DOHH2 (cell line): ENCODE measurements at regions not wholly inside any gene's neighbourhood (a gene's known extent, or its start where the extent isn't known, plus 50 kb on each side); places are given as distances from the start of the nearest gene placed in this dataset.

Experiments
- EZH2phosphoT487 ChIP-seq: fragments of 200-600 bp; sonication (generic); IDR thresholded peaks from 2 replicates; pipeline ENCODE4 v1.6.1; 2017; ENCODE audit warnings: borderline replicate concordance, mild to moderate bottlenecking, antibody characterized with exemption, low read length, moderate library complexity, mixed read lengths
- TF ChIP-seq, protein P1 (sequence below): fragments of 200-600 bp; sonication (generic); IDR thresholded peaks from one replicate; pipeline ENCODE4 v1.5.1; 2014; ENCODE audit warnings: antibody characterized with exemption, mild to moderate bottlenecking, low read depth, low read length; ENCODE audit not compliant: poor library complexity, severe bottlenecking

DNA sequence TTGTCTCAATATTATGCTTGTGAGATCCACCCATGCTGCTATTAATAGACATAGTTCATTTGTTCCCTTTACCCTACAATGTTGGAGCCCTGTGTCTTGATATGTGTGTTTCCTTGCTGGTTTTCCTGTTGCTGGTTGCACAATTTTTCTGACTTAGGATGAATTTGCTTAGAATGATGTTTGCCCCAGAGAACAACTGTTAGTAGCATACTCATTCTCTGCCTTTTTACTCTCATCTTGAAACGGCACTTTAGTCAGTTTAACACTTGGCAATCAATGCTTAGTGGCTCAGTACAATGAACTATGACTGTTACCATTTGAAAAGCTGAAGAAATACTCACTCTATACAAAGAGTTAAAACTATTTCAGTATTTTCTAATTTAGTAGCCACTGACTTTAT is 158.8 kb upstream of the NDST4 start:
- TF ChIP-seq, protein P1, sequence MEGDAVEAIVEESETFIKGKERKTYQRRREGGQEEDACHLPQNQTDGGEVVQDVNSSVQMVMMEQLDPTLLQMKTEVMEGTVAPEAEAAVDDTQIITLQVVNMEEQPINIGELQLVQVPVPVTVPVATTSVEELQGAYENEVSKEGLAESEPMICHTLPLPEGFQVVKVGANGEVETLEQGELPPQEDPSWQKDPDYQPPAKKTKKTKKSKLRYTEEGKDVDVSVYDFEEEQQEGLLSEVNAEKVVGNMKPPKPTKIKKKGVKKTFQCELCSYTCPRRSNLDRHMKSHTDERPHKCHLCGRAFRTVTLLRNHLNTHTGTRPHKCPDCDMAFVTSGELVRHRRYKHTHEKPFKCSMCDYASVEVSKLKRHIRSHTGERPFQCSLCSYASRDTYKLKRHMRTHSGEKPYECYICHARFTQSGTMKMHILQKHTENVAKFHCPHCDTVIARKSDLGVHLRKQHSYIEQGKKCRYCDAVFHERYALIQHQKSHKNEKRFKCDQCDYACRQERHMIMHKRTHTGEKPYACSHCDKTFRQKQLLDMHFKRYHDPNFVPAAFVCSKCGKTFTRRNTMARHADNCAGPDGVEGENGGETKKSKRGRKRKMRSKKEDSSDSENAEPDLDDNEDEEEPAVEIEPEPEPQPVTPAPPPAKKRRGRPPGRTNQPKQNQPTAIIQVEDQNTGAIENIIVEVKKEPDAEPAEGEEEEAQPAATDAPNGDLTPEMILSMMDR: no peak
- no peak for TF ChIP-seq EZH2phosphoT487
